NCI-H2171 (cell line): ENCODE measurements at regions not wholly inside any gene's neighbourhood (a gene's known extent, or its start where the extent isn't known, plus 50 kb on each side); places are given as distances from the start of the nearest gene placed in this dataset.
"Not testable (repeated sequence)": the region's sequence is repeated elsewhere in the genome, so short reads cannot be mapped to it uniquely, and the experiment has no call there.

ENCODE experiments used
- DNase-seq: peaks from one replicate; lab custom pipeline; 2025; lab: John Stamatoyannopoulos, UW

GRCh38 chr6:26720663-26721218 is 61.2 kb upstream of the ZNF322 start:
- DNase-seq = not testable (repeated sequence)

- not testable (repeated sequence) for DNase-seq
Measured at GRCh38 chr6:26730019-26730766, 70.6 kb upstream of the ZNF322 start.

DNA sequence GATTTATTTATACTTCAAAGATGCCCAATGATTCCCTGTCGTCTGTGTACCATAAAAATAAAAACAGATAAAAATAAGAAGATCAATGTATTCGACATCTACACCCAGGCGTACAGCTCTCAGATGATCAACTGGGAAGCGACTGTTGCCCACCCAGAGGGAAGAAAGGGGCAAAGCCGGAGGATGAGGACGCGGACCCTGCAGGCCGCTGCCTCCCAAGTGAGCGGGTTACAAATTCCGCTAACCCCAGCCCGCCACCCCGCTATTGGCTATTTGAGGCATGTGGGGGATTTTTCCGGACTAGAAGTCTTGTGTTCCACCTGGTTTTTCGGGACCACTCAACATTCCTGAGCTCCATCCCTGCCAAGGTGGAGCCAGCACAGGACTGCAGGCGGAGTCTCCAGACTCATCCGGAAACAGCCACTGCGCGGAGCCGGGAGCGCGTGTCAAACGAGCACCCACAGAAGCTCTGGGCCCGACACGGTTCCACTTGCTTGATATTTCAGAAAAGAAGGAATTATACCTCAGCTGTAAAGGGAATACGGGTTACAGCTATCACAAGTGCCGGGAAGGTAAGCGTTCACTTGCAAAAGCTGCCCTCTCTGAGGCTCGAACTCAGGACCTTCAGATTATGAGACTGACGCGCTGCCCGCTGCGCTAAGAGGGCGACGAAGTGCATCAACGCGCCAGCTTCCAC is 75.4 kb upstream of the ZNF322 start:
- not testable (repeated sequence) for DNase-seq

DNA sequence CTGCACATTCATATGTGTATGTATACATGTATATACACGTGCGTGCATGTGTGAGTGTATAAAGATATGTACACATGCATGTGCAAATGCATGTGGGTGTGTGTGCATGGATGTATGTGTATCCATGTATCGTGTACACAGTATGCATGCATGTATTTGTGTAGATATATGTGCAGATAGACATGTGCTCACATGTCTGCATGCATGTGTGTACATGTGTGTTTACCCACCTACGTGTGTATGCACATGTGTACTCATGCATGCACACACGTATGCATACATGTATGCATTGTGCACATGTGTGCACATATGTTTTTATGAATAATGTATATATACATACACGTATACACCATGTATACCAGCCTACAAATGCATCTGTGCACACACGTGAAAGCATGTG is 80.3 kb upstream of the ZNF322 start:
- DNase-seq = no peak

DNA sequence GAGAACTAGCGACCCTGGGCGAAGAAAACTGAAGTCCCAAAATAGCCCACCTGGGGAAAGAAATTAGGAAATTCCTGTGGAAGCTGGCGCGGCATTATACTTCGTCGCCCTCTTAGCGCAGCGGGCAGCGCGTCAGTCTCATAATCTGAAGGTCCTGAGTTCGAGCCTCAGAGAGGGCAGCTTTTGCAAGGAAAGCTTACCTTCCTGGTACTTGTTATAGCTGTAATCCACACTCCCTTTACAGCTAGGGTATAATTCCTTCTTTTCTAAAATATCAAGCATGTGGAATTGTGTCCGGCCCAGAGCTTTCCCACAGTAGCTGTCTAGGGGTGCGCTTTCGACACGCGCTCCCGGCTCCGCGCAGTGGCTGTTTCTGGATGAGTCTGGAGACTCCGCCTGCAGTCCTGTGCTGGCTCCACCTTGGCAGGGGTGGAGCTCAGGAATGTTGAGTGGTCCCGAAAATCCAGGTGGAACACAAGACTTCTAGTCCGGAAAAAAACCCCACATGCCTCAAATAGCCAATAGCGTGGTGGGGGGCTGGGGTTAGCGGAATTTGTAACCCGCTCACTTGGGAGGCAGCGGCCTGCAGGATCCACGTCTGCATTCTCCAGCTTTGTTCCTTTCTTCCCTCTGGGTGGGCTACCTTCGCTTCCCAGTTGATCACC is 83.7 kb upstream of the ZNF322 start:
- no peak for DNase-seq

DNA sequence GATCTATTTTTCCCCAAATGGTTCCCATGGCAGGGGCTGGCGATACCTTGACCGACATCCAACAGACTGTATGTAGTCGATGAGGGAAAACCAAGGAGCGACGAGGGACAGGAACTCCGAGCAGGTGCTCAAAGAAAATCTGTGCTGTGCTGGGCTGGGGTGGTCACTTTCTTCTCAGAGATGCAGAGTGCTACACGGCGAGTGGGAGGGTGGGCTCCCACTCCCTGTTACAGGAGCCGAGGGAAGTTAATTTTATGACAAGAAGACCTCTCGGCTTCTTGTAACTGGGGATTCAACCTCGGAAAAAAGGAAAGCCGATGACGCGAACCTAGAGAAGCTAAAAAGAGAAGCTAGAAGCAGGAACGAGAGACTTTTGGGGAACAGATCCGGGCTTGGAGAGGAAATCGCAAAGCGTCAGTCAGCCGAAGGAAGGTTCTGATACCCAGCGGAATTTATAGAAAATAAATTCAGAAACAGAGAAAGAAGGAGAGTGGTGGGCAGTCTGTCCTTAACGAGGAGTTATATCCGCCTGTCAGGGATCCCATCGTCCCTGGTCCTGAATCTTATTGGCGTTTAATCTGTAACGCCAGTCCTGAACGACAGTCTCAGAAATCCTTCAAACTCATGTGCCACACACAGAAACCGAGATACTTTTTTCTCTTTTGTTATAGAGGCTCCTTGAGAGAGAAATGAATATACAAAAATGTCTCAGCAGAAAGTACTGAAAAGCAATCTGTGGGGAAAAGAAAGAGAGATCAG is 84.6 kb upstream of the ZNF322 start:
- no peak for DNase-seq

- not testable (repeated sequence) for DNase-seq
Measured at GRCh38 chr6:26744837-26745282, 85.3 kb upstream of the ZNF322 start.

- not testable (repeated sequence) for DNase-seq
Measured at GRCh38 chr6:26745964-26746363, 86.4 kb upstream of the ZNF322 start.

- not testable (repeated sequence) for DNase-seq
Measured at GRCh38 chr6:26749126-26749758, 89.7 kb upstream of the ZNF322 start.

DNA sequence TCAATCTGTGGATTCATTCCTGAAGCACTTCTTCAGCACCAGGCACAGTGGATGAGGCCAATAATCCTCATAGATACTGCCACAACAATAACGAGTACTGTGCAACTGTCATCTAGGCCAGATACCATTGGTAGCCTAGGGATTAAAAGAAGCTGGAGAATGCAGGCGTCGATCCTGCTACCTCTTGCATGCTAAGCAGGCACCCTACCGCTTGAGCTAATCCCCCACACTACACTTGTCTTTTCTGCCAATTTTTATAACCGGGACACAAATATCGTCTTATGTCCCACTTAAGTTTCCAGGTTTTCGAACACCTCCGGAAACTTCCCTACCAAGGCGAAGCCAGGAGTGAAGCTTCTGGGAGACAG is 90.2 kb upstream of the ZNF322 start:
- DNase-seq = not testable (repeated sequence)

DNA sequence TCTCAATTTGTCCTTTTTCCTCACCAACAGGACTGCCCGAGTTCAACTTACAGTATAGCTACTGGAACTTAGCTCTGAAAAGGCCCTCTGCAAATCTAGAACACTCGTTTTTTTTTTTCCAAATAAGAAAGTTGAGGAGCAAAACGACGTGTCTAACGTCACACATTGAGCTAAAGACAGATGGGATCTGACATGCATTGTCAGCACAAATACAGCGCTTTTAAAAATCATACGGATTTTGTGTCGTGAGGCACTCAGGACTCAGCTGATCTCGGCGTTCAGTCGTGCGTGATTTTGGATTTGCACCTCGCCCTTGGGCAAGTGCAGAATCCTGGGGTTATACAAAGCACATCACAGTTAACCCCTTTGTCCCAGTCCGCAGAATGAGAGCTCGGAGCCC is 94.7 kb upstream of the ZNF322 start:
- no peak for DNase-seq

- DNase-seq = not testable (repeated sequence)
Measured at GRCh38 chr6:26754801-26755200, 95.3 kb upstream of the ZNF322 start.

DNA sequence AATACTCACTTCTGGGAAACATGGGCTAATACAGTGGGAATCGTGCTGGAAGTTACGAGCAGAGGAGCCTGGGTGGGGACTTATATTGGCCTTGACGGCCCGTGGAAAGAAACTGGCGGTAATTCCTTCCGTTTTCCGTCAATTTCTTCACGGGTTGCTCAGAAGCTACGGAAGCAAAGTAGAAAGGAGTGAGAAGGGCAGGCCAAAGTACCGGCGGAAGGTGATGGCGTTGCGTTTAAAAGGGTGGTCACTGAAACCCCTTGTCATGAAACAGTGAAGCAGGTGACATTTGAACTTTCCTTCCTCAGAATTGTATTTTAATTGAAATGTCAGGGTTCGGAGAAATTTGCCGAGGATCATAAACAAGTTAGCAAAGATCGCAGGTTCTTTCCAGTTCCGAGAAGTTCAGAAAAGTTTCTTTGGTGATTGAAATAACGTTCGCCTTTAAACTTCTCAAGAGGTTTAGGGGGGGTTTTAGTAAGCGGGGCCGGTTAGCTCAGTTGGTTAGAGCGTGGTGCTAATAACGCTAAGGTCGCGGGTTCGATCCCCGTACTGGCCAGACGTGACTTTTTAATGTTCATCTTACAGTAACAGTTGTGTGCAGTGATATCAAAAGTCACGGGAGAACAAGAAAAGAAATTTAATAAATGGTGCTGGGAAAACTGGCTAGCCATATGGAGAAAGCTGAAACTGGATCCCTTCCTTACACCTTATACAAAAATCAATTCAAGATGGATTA is 96.7 kb upstream of the ZNF322 start:
- not testable (repeated sequence) for DNase-seq

- DNase-seq = not testable (repeated sequence)
Measured at GRCh38 chr6:26766203-26766902, 106.8 kb upstream of the ZNF322 start.

- DNase-seq = not testable (repeated sequence)
Measured at GRCh38 chr6:26770941-26771666, 111.6 kb upstream of the ZNF322 start.

- not testable (repeated sequence) for DNase-seq
Measured at GRCh38 chr6:26773414-26773813, 113.9 kb upstream of the ZNF322 start.

- DNase-seq = not testable (repeated sequence)
Measured at GRCh38 chr6:26780563-26780962, 121.0 kb upstream of the ZNF322 start.

- not testable (repeated sequence) for DNase-seq
Measured at GRCh38 chr6:26795474-26796307, 136.1 kb upstream of the ZNF322 start.
